Nephron (organoid): ENCODE measurements at regions not wholly inside any gene's neighbourhood (a gene's known extent, or its start where the extent isn't known, plus 50 kb on each side); places are given as distances from the start of the nearest gene placed in this dataset.

Source experiments
- H3K27ac Mint-ChIP-seq, 3 experiments: 2 replicates each; pipeline ENCODE4 v1.8.0; 2020; ENCODE audit warnings: mixed read lengths in 3 of 3, mild to moderate bottlenecking in 2 of 3, moderate library complexity in 1 of 3
- H3K27me3 Mint-ChIP-seq: 2 replicates; pipeline ENCODE4 v1.8.0; 2021; ENCODE audit warnings: low read depth, mild to moderate bottlenecking, moderate library complexity, mixed read lengths
- H3K36me3 Mint-ChIP-seq: 2 replicates; pipeline ENCODE4 v1.8.0; 2020; ENCODE audit warnings: low read depth, mixed read lengths
- H3K4me1 Mint-ChIP-seq: 2 replicates; pipeline ENCODE4 v1.8.0; 2020; ENCODE audit warnings: mixed read lengths
- H3K4me3 Mint-ChIP-seq, 3 experiments: 2 replicates each; pipeline ENCODE4 v1.8.0; 2020; ENCODE audit warnings: mild to moderate bottlenecking in 3 of 3, mixed read lengths in 3 of 3, moderate library complexity in 2 of 3
- H3K9me3 Mint-ChIP-seq: 2 replicates; pipeline ENCODE4 v1.8.0; 2020; ENCODE audit warnings: mixed read lengths
- TF ChIP-seq, protein P1 (sequence below), 3 experiments: fragments of 200-600 bp; sonication (generic); IDR thresholded peaks; one replicate each; pipeline ENCODE4 v1.5.0; 2021; ENCODE audit warnings: antibody characterized with exemption in 3 of 3; ENCODE audit not compliant: unreplicated experiment in 3 of 3

DNA sequence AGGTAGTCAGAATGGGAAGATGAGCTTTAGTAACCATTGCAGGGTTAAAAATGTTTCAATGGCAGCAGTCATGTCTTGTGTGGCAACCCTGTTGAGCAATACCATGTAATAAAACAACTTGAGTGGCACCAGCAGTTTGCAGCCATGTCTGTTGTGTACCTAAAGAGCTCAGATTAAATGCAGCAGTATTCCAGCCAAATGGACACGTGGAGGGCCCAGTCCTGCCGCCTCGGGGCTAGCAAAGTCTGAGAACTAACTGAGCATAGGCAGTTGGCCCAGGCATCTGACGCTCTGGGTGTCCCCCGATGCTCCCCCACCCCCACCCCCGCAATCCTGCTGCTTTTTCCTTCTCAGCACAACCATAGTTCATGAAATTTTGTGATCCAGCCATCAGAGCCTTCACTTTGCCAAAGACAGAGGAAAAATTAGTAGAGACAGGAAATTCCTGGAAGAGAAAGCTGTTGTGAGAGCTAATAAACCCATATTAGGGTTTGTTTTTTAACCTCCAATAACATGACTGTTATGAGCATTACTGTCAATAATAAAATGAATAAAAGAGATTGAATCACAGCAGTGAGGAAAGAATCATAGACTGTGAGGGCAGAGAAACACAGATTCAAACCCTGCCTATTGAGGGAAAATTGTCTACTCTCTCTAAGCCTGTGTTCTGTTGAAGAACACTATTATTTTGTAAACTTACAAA lies 220.6 kb upstream of the RHOBTB1 start:
- TF ChIP-seq, protein P1, sequence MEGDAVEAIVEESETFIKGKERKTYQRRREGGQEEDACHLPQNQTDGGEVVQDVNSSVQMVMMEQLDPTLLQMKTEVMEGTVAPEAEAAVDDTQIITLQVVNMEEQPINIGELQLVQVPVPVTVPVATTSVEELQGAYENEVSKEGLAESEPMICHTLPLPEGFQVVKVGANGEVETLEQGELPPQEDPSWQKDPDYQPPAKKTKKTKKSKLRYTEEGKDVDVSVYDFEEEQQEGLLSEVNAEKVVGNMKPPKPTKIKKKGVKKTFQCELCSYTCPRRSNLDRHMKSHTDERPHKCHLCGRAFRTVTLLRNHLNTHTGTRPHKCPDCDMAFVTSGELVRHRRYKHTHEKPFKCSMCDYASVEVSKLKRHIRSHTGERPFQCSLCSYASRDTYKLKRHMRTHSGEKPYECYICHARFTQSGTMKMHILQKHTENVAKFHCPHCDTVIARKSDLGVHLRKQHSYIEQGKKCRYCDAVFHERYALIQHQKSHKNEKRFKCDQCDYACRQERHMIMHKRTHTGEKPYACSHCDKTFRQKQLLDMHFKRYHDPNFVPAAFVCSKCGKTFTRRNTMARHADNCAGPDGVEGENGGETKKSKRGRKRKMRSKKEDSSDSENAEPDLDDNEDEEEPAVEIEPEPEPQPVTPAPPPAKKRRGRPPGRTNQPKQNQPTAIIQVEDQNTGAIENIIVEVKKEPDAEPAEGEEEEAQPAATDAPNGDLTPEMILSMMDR (IDR thresholded peaks at IDR 0.05; ENCODE audit: unreplicated experiment in 3 of 3), result no peak
- H3K4me1 Mint-ChIP-seq, result peaks cover 42% of the 10 kb centered on the region
- H3K36me3 Mint-ChIP-seq, result peaks cover 12% of the 10 kb centered on the region
- H3K4me3 Mint-ChIP-seq, result no peak overlapping the region
- peaks cover 3% of the 10 kb centered on the region for H3K27me3 Mint-ChIP-seq
- H3K9me3 Mint-ChIP-seq, result peaks cover 19% of the 10 kb centered on the region
- H3K27ac Mint-ChIP-seq, result peak overlapping the region in 2 of 3 experiments; percentile 62 to 75

GRCh38 chr10:61163403-61163802 lies 219.4 kb upstream of the RHOBTB1 start:
- Mint-ChIP-seq H3K4me1 (peaks cover 37% of the 10 kb centered on the region), H3K4me3 (no peak overlapping the region), H3K36me3 (peaks cover 9% of the 10 kb centered on the region), H3K27me3 (peaks cover 3% of the 10 kb centered on the region), H3K9me3 (peaks cover 16% of the 10 kb centered on the region), H3K27ac (peak overlapping the region in 1 of 3 experiments; percentile 75)
- TF ChIP-seq, protein P1 (IDR thresholded peaks at IDR 0.05; ENCODE audit: unreplicated experiment in 3 of 3), result no peak

DNA sequence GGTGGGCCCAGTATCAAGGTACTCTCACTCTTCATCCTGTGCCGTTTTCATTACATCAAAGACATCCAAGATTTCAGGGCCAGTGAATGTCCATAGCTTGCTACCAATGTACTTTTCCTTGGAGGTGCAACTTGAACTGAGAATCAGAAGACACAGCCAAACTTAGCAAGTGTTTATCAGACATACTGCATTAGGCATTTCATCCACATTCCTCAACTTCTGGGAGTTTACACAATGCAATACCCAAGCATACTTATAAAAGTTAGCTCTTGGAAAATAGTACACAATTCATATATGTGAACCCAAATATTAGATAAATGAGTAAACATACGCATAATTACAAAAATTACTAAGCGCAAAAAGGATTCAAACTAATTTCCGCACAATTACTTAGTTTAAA lies 216.3 kb upstream of the RHOBTB1 start:
- no peak overlapping the region for H3K27ac Mint-ChIP-seq
- H3K36me3 Mint-ChIP-seq, result no peaks in the 10 kb centered on the region
- peaks cover 3% of the 10 kb centered on the region for H3K9me3 Mint-ChIP-seq
- no peak overlapping the region for H3K4me3 Mint-ChIP-seq
- no peaks in the 10 kb centered on the region for H3K27me3 Mint-ChIP-seq
- H3K4me1 Mint-ChIP-seq, result peaks cover 42% of the 10 kb centered on the region
- TF ChIP-seq, protein P1 (IDR thresholded peaks at IDR 0.05; ENCODE audit: unreplicated experiment in 3 of 3), result no peak

- Mint-ChIP-seq H3K36me3 (no peaks in the 10 kb centered on the region), H3K27me3 (no peaks in the 10 kb centered on the region), H3K27ac (no peak overlapping the region), H3K9me3 (peaks cover 3% of the 10 kb centered on the region), H3K4me1 (peaks cover 32% of the 10 kb centered on the region), H3K4me3 (no peak overlapping the region)
- TF ChIP-seq, protein P1 (IDR thresholded peaks at IDR 0.05; ENCODE audit: unreplicated experiment in 3 of 3), result no peak
Observed at GRCh38 chr10:61159253-61159652, 215.3 kb upstream of the RHOBTB1 start.

GRCh38 chr10:61157182-61157581 lies 213.2 kb upstream of the RHOBTB1 start:
- Mint-ChIP-seq H3K36me3 (no peaks in the 10 kb centered on the region), H3K27ac (peak overlapping the region in 1 of 3 experiments; percentile 55), H3K27me3 (no peaks in the 10 kb centered on the region), H3K4me3 (no peak overlapping the region), H3K4me1 (peaks cover 31% of the 10 kb centered on the region), H3K9me3 (no peaks in the 10 kb centered on the region)
- TF ChIP-seq, protein P1 (IDR thresholded peaks at IDR 0.05; ENCODE audit: unreplicated experiment in 3 of 3), result no peak

GRCh38 chr10:61153771-61154170 lies 209.8 kb upstream of the RHOBTB1 start:
- Mint-ChIP-seq H3K4me3 (no peak overlapping the region), H3K27me3 (no peaks in the 10 kb centered on the region), H3K4me1 (peaks cover 26% of the 10 kb centered on the region), H3K9me3 (no peaks in the 10 kb centered on the region), H3K27ac (peak overlapping the region in 2 of 3 experiments; percentile 2 to 16), H3K36me3 (no peaks in the 10 kb centered on the region)
- TF ChIP-seq, protein P1 (IDR thresholded peaks at IDR 0.05; ENCODE audit: unreplicated experiment in 3 of 3), result no peak
